GM12878 (cell line): ENCODE measurements at regions not wholly inside any gene's neighbourhood (a gene's known extent, or its start where the extent isn't known, plus 50 kb on each side); places are given as distances from the start of the nearest gene placed in this dataset.

Experiments
- BACH1 ChIP-seq: fragments of 450-650 bp; IDR thresholded peaks from 2 replicates; pipeline ENCODE4 v1.6.1; 2017; ENCODE audit warnings: mild to moderate bottlenecking, borderline replicate concordance
- BHLHE40 ChIP-seq, 2 experiments: fragments of 450-650 bp in 1 of 2; IDR thresholded peaks; 2 replicates each; pipeline ENCODE4 v1.6.1; 2011 to 2017; ENCODE audit warnings: low read depth in 2 of 2, borderline replicate concordance in 1 of 2, improper control_type of control experiment in 1 of 2, low read length in 1 of 2, mild to moderate bottlenecking in 1 of 2
- BMI1 ChIP-seq: fragments of 450-650 bp; IDR thresholded peaks from 2 replicates; pipeline ENCODE4 v1.6.1; 2016; ENCODE audit warnings: mild to moderate bottlenecking, moderate library complexity, borderline replicate concordance
- CBFB ChIP-seq: IDR thresholded peaks from 2 replicates; pipeline ENCODE4 v1.6.1; 2016; ENCODE audit warnings: antibody characterized with exemption, low read depth
- EED ChIP-seq: sonication (generic); IDR thresholded peaks from 2 replicates; pipeline ENCODE4 v1.6.1; 2016; ENCODE audit warnings: antibody characterized with exemption, low read depth
- EP300 ChIP-seq, 2 experiments: fragments of 150-350 bp in 1 of 2; IDR thresholded peaks; 2 replicates each; pipeline ENCODE4 v1.6.1; 2011 to 2012; ENCODE audit warnings: low read depth in 2 of 2, low read length in 2 of 2, borderline replicate concordance in 1 of 2, improper control_type of control experiment in 1 of 2, inconsistent platforms in 1 of 2; ENCODE audit not compliant: control insufficient read depth in 1 of 2
- HDGF ChIP-seq: fragments of 450-650 bp; IDR thresholded peaks from 2 replicates; pipeline ENCODE4 v1.6.1; 2016; ENCODE audit warnings: antibody characterized with exemption
- HSF1 ChIP-seq: fragments of 150-350 bp; IDR thresholded peaks from 2 replicates; pipeline ENCODE4 v1.6.1; 2014; ENCODE audit warnings: mild to moderate bottlenecking, low read depth, low read length
- IKZF2 ChIP-seq, 2 experiments: fragments of 450-650 bp; IDR thresholded peaks; 2 replicates each; pipeline ENCODE4 v1.6.1; 2017; ENCODE audit warnings: mild to moderate bottlenecking in 2 of 2, moderate library complexity in 2 of 2
- IRF3 ChIP-seq: fragments of 450-650 bp; IDR thresholded peaks from 2 replicates; pipeline ENCODE4 v1.6.1; 2014; ENCODE audit warnings: mild to moderate bottlenecking
- IRF5 ChIP-seq: fragments of 450-650 bp; IDR thresholded peaks from 2 replicates; pipeline ENCODE4 v1.6.1; 2017; ENCODE audit warnings: borderline replicate concordance
- MXI1 ChIP-seq: fragments of 150-350 bp; IDR thresholded peaks from 2 replicates; pipeline ENCODE4 v1.6.1; 2011; ENCODE audit warnings: low read depth, mild to moderate bottlenecking, inconsistent platforms, low read length, improper control_type of control experiment
- PAX5 ChIP-seq: IDR thresholded peaks from 2 replicates; pipeline ENCODE4 v1.6.1; 2011; ENCODE audit warnings: low read depth, low read length, borderline replicate concordance
- RAD21 ChIP-seq: IDR thresholded peaks from 2 replicates; pipeline ENCODE4 v1.6.1; 2011; ENCODE audit warnings: mild to moderate bottlenecking, low read depth, low read length, moderate library complexity; ENCODE audit not compliant: insufficient read depth
- RB1 ChIP-seq: fragments of 450-650 bp; formaldehyde crosslinking; IDR thresholded peaks from 2 replicates; pipeline ENCODE4 v1.6.1; 2017; ENCODE audit warnings: mild to moderate bottlenecking, borderline replicate concordance
- RELA ChIP-seq: fragments of 450-650 bp; IDR thresholded peaks from 2 replicates; pipeline ENCODE4 v1.8.0; 2014; ENCODE audit warnings: borderline replicate concordance; ENCODE audit not compliant: partially characterized antibody
- RELB ChIP-seq: fragments of 450-650 bp; IDR thresholded peaks from 2 replicates; pipeline ENCODE4 v1.6.1; 2017; ENCODE audit warnings: low read depth, mild to moderate bottlenecking, moderate library complexity
- RFX5 ChIP-seq: IDR thresholded peaks from 2 replicates; pipeline ENCODE4 v1.6.1; 2011; ENCODE audit warnings: low read depth, low read length, improper control_type of control experiment
- RUNX3 ChIP-seq: IDR thresholded peaks from 2 replicates; pipeline ENCODE4 v1.6.1; 2012; ENCODE audit warnings: low read length, inconsistent platforms
- SMARCA5 ChIP-seq: fragments of 450-650 bp; IDR thresholded peaks from 2 replicates; pipeline ENCODE4 v1.6.1; 2017; ENCODE audit warnings: mild to moderate bottlenecking
- SMC3 ChIP-seq: IDR thresholded peaks from 2 replicates; pipeline ENCODE4 v1.6.1; 2011; ENCODE audit warnings: low read length, improper control_type of control experiment, borderline replicate concordance
- SP1 ChIP-seq: IDR thresholded peaks from one replicate; pipeline ENCODE4 v1.6.1; 2011; ENCODE audit warnings: low read depth, low read length
- SUPT20H ChIP-seq: IDR thresholded peaks from 2 replicates; pipeline ENCODE4 v1.6.1; 2011; ENCODE audit warnings: low read depth, mild to moderate bottlenecking, low read length, moderate library complexity, borderline replicate concordance; ENCODE audit not compliant: control insufficient read depth
- TAF1 ChIP-seq: IDR thresholded peaks from 2 replicates; pipeline ENCODE4 v1.6.1; 2011; ENCODE audit warnings: mild to moderate bottlenecking, low read depth, low read length, borderline replicate concordance
- ZNF207 ChIP-seq: fragments of 450-650 bp; IDR thresholded peaks from 2 replicates; pipeline ENCODE4 v1.6.1; 2014; ENCODE audit warnings: antibody characterized with exemption, mild to moderate bottlenecking, borderline replicate concordance
- ZNF622 ChIP-seq: fragments of 450-650 bp; IDR thresholded peaks from 2 replicates; pipeline ENCODE4 v1.6.1; 2017; ENCODE audit warnings: mild to moderate bottlenecking, inconsistent platforms

DNA sequence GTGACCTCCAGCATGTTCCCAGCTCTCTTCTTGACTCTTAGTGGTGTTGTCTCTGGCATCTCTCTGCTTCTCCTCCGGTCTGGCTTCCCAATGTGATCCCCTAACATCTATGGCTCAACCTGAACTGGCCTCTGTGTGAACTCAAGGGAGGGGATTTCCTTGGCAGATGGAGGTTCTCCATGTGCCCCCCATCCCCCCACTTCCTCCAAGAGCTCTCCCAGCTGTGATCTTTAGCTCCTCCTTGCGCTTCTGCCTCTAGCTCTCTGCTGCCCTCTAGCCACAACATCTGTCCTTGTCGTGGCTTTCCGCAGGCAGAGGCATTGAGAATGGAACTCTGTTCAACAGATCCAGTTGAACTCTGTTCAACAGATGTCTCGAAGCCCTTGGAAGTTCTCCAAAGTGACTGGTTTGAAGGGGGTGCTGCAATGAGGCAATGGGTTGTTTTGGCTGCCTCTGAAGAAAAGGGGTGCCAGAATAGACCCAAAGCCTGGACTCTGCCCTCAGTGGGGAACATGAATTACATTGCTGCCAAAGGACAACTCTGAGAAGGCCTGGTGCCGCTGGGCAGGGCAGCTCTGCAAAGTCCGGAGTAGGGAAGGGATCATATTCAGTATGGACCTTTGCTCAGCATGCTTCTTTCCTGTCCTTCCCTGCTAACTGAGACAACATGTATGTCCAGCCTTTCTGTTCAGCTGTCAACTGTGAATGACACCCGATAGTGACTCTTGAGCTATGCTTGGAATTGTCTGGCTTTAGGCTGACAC lies 61.9 kb downstream of the ADM start (continued):
- TF ChIP-seq HSF1 (no peak), IRF3 (no peak), SMARCA5 (peak; percentile 73; the same call in 1 of the 2 replicates), ZNF207 (no peak), PAX5 (peak; percentile 56; the same call in 1 of the 2 replicates), RB1 (peak; percentile 45; the same call in 1 of the 2 replicates), IKZF2 (IDR thresholded peaks at IDR 0.05) (peak; percentile 71 to 72), EED (peak; percentile 70), ZNF622 (no peak), SUPT20H (no peak), BMI1 (no peak), RFX5 (no peak), IRF5 (no peak), RUNX3 (peak; percentile 66), MXI1 (no peak), SMC3 (peak; percentile 52; the same call in 1 of the 2 replicates), EP300 (IDR thresholded peaks at IDR 0.05; ENCODE audit: borderline replicate concordance in 1 of 2, control insufficient read depth in 1 of 2, low read depth in 2 of 2, low read length in 2 of 2) (peak in 1 of 2 experiments; percentile 37; a peak in 1 of 4 replicates), RELA (peak; percentile 91), HDGF (0 out of 2 replicates have a peak, but pooled peaks have one; percentile 45), RELB (peak; percentile 59; the same call in 1 of the 2 replicates), BHLHE40 (IDR thresholded peaks at IDR 0.05; ENCODE audit: borderline replicate concordance in 1 of 2, low read depth in 2 of 2, low read length in 1 of 2) (peak; percentile 44 to 58; a peak in 1 of 4 replicates), SP1 (peak; percentile 49), RAD21 (peak; percentile 75), BACH1 (no peak), TAF1 (0 out of 2 replicates have a peak, but pooled peaks have one; percentile 9), CBFB (no peak)
